ENCODE measurements at regions not wholly inside any gene's neighbourhood (a gene's known extent, or its start where the extent isn't known, plus 50 kb on each side); places are given as distances from the start of the nearest gene placed in this dataset.

- Histone ChIP-seq H3K4me3 (no peak overlapping the region), H3K27me3 (no peaks in the 10 kb centered on the region), H3K4me1 (peaks cover 0 to 16% (median 8%) of the 10 kb centered on the region in 3 donors), H3K27ac (peak overlapping the region in 3 of 4 donors; percentile 7 to 57 (median 25)), H3K36me3 (no peaks in the 10 kb centered on the region), H3K9me3 (no peaks in the 10 kb centered on the region)
- DNase-seq: no peak
- TF ChIP-seq POLR2A (IDR thresholded peaks at IDR 0.05) (no peak), CTCF (IDR thresholded peaks at IDR 0.05) (no peak)
- WGBS, 2 donors: 50 to 62% methylated on average over 2 of the region's 2 CpGs
- intact Hi-C loops (cut with DNase I): no loop called here
These were observed 139.4 kb upstream of the SLC7A14 start for GRCh38 chr3:170725285-170725731.

- no peak for DNase-seq
- Histone ChIP-seq H3K36me3 (no peaks in the 10 kb centered on the region), H3K27ac (peak overlapping the region in 2 of 4 donors; percentile 62 to 78)
These were observed 138.9 kb upstream of the SLC7A14 start for GRCh38 chr3:170724599-170725280.

GRCh38 chr3:170723241-170723640 lies 137.4 kb upstream of the SLC7A14 start:
- Histone ChIP-seq H3K27me3 (no peaks in the 10 kb centered on the region), H3K9me3 (no peaks in the 10 kb centered on the region), H3K27ac (no peak overlapping the region), H3K4me3 (no peak overlapping the region), H3K36me3 (no peaks in the 10 kb centered on the region), H3K4me1 (peaks cover 0 to 16% (median 8%) of the 10 kb centered on the region in 3 donors)
- TF ChIP-seq POLR2A (IDR thresholded peaks at IDR 0.05) (no peak), CTCF (IDR thresholded peaks at IDR 0.05) (no peak)
- intact Hi-C loops (cut with DNase I): no loop called here
- WGBS, 2 donors: 58 to 79% methylated on average over 1 of the region's 1 CpG
- no peak for DNase-seq

More at GRCh38 chr3:170724599-170725280, 138.9 kb upstream of the SLC7A14 start:
- no peaks in the 10 kb centered on the region for H3K27me3 ChIP-seq
- WGBS, 2 donors: 63 to 83% methylated on average over 1 of the region's 1 CpG
- H3K9me3 ChIP-seq: no peaks in the 10 kb centered on the region
- peaks cover 0 to 16% (median 8%) of the 10 kb centered on the region in 3 donors for H3K4me1 ChIP-seq
- H3K4me3 ChIP-seq: no peak overlapping the region
- intact Hi-C loops (cut with DNase I): no loop called here
- TF ChIP-seq POLR2A (IDR thresholded peaks at IDR 0.05): no peak
- TF ChIP-seq CTCF (IDR thresholded peaks at IDR 0.05): no peak

- intact Hi-C loops (cut with DNase I): no loop called here
- H3K9me3 ChIP-seq: no peaks in the 10 kb centered on the region
- no peaks in the 10 kb centered on the region for H3K27me3 ChIP-seq
- H3K27ac ChIP-seq: no peak overlapping the region
- TF ChIP-seq CTCF (IDR thresholded peaks at IDR 0.05): no peak
- TF ChIP-seq POLR2A (IDR thresholded peaks at IDR 0.05): no peak
- no peak overlapping the region for H3K4me3 ChIP-seq
- no peak for DNase-seq
- H3K4me1 ChIP-seq: peaks cover 0 to 5% (median 0%) of the 10 kb centered on the region in 3 donors
- no peaks in the 10 kb centered on the region for H3K36me3 ChIP-seq
These were observed 135.7 kb upstream of the SLC7A14 start for GRCh38 chr3:170721563-170721962.

- WGBS, 2 donors: 67 to 80% methylated on average over 1 of the region's 1 CpG
These were observed 133.4 kb upstream of the SLC7A14 start for GRCh38 chr3:170719300-170719699.

More at GRCh38 chr3:170719300-170719699, 133.4 kb upstream of the SLC7A14 start:
- DNase-seq: no peak
- intact Hi-C loops (cut with DNase I): no loop called here
- H3K4me3 ChIP-seq: no peak overlapping the region
- H3K27ac ChIP-seq: no peak overlapping the region
- no peaks in the 10 kb centered on the region for H3K36me3 ChIP-seq
- H3K9me3 ChIP-seq: no peaks in the 10 kb centered on the region
- no peaks in the 10 kb centered on the region for H3K27me3 ChIP-seq
- TF ChIP-seq CTCF (IDR thresholded peaks at IDR 0.05) (no peak), POLR2A (IDR thresholded peaks at IDR 0.05) (no peak)
- no peaks in the 10 kb centered on the region for H3K4me1 ChIP-seq

All from esophagus squamous epithelium (tissue), 5 donors.